SK-N-SH (cell line): ENCODE measurements at regions not wholly inside any gene's neighbourhood (a gene's known extent, or its start where the extent isn't known, plus 50 kb on each side); places are given as distances from the start of the nearest gene placed in this dataset.

Experiments
- CTCF ChIA-PET: fragments of 300-600, 350-600 bp; formaldehyde crosslinking; extraction: SDS; loops from one replicate; lab custom pipeline; 2021; lab: Yijun Ruan, JAX
- POLR2A ChIA-PET: fragments of 350-600 bp; sonication (Branson Sonifier 250); formaldehyde crosslinking; extraction: SDS; loops from one replicate; lab custom pipeline; 2020; ENCODE audit warnings: antibody characterized with exemption, inconsistent platforms; lab: Yijun Ruan, JAX
- DNase-seq: peaks from one replicate; pipeline ENCODE4 v3.0.0; 2012
- H2AFZ ChIP-seq: fragments of 200-600 bp; sonication (generic); 2 replicates; pipeline ENCODE4 v1.8.1; 2016; ENCODE audit warnings: antibody characterized with exemption, mild to moderate bottlenecking, low read depth
- H3F3A ChIP-seq: fragments of 200-600 bp; sonication (generic); replicated peaks from 2 replicates; pipeline ENCODE3; 2016; ENCODE audit warnings: antibody characterized with exemption, mild to moderate bottlenecking; ENCODE audit not compliant: insufficient read depth
- H3K27ac ChIP-seq, 2 experiments: fragments of 200-500 bp in 1 of 2; fragments of 200-600 bp in 1 of 2; sonication (Bioruptor generic) in 1 of 2; sonication (generic), shearing (Covaris generic) in 1 of 2; 2 replicates each; pipeline versions ENCODE4 v1.5.1 to v1.6.1; 2014 to 2016; ENCODE audit warnings: low read depth in 2 of 2, inconsistent platforms in 1 of 2, low read length in 1 of 2, mild to moderate bottlenecking in 1 of 2, mixed read lengths in 1 of 2
- H3K27me3 ChIP-seq: fragments of 200-600 bp; sonication (generic), shearing (Covaris generic); 2 replicates; pipeline ENCODE4 v1.6.1; 2016; ENCODE audit warnings: mixed run types; ENCODE audit not compliant: insufficient read depth
- H3K36me3 ChIP-seq, 2 experiments: fragments of 200-500 bp in 1 of 2; fragments of 200-600 bp in 1 of 2; sonication (Bioruptor generic) in 1 of 2; sonication (generic) in 1 of 2; replicated peaks in 1 of 2; 2 replicates each; pipeline versions ENCODE3 to v1.5.1; 2014 to 2016; ENCODE audit warnings: low read length in 1 of 2, mild to moderate bottlenecking in 1 of 2; ENCODE audit not compliant: insufficient read depth in 2 of 2, control insufficient read depth in 1 of 2
- H3K4me1 ChIP-seq, 2 experiments: fragments of 200-500 bp in 1 of 2; fragments of 200-600 bp in 1 of 2; sonication (Bioruptor generic) in 1 of 2; sonication (generic), shearing (Covaris generic) in 1 of 2; 2 replicates each; pipeline versions ENCODE4 v1.5.1 to v1.6.1; 2014 to 2016; ENCODE audit warnings: low read depth in 1 of 2, low read length in 1 of 2, mixed run types in 1 of 2; ENCODE audit not compliant: insufficient read depth in 2 of 2, control insufficient read depth in 1 of 2
- H3K4me2 ChIP-seq: fragments of 200-600 bp; sonication (generic), shearing (Covaris generic); 2 replicates; pipeline ENCODE4 v1.6.1; 2017; ENCODE audit warnings: mixed run types
- H3K4me3 ChIP-seq, 2 experiments: fragments of 200-500 bp in 1 of 2; fragments of 200-600 bp in 1 of 2; sonication (Bioruptor generic) in 1 of 2; sonication (generic), shearing (Covaris generic) in 1 of 2; 2 replicates each; pipeline versions ENCODE4 v1.5.1 to v1.8.1; 2014 to 2016; ENCODE audit warnings: low read depth in 2 of 2, inconsistent platforms in 1 of 2, low read length in 1 of 2, mild to moderate bottlenecking in 1 of 2, mixed read lengths in 1 of 2, moderate library complexity in 1 of 2
- H3K79me2 ChIP-seq: fragments of 200-600 bp; sonication (generic); 2 replicates; pipeline ENCODE4 v1.8.1; 2017; ENCODE audit warnings: mild to moderate bottlenecking; ENCODE audit not compliant: insufficient read depth
- H3K9ac ChIP-seq: fragments of 200-600 bp; sonication (generic); 2 replicates; pipeline ENCODE4 v1.6.1; 2017; ENCODE audit warnings: mixed run types
- H3K9me2 ChIP-seq: fragments of 200-600 bp; sonication (generic); 2 replicates; pipeline ENCODE4 v1.6.1; 2017; ENCODE audit warnings: mixed run types
- H3K9me3 ChIP-seq: fragments of 200-600 bp; sonication (generic); 2 replicates; pipeline ENCODE4 v1.6.1; 2017; ENCODE audit warnings: mixed run types, mild to moderate bottlenecking, moderate library complexity
- H4K20me1 ChIP-seq: fragments of 200-600 bp; sonication (generic); 2 replicates; pipeline ENCODE4 v1.6.1; 2017; ENCODE audit warnings: mild to moderate bottlenecking, mixed run types; ENCODE audit not compliant: insufficient read depth
- CTCF ChIP-seq: fragments of 200-600 bp; sonication (generic); IDR thresholded peaks from 2 replicates; pipeline ENCODE4 v1.6.1; 2017; ENCODE audit warnings: antibody characterized with exemption, mild to moderate bottlenecking, moderate library complexity
- EP300 ChIP-seq, 2 experiments: IDR thresholded peaks; 2 replicates each; pipeline versions ENCODE4 v1.4.0 to v1.6.1; 2012; ENCODE audit warnings: borderline replicate concordance in 1 of 2, low read depth in 1 of 2, low read length in 1 of 2
- FOXM1 ChIP-seq: IDR thresholded peaks from 2 replicates; pipeline ENCODE4 v1.4.0; 2012; ENCODE audit warnings: low read depth, mild to moderate bottlenecking
- GABPA ChIP-seq: IDR thresholded peaks from 2 replicates; pipeline ENCODE4 v1.4.0; 2012; ENCODE audit warnings: low read depth, mild to moderate bottlenecking
- GATA2 ChIP-seq: sonication (generic); formaldehyde crosslinking; IDR thresholded peaks from 2 replicates; pipeline ENCODE4 v1.5.0; 2020; ENCODE audit warnings: mild to moderate bottlenecking, missing genetic modification reagents
- JUND ChIP-seq: IDR thresholded peaks from 2 replicates; pipeline ENCODE4 v1.4.0; 2012
- NRF1 ChIP-seq: IDR thresholded peaks from 2 replicates; pipeline ENCODE4 v1.6.1; 2012; ENCODE audit warnings: low read depth, mild to moderate bottlenecking, low read length
- RXRA ChIP-seq: IDR thresholded peaks from 2 replicates; pipeline ENCODE4 v1.4.0; 2012; ENCODE audit warnings: low read depth, mild to moderate bottlenecking, borderline replicate concordance
- SIN3A ChIP-seq: IDR thresholded peaks from 2 replicates; pipeline ENCODE4 v1.6.1; 2012; ENCODE audit warnings: low read depth, mild to moderate bottlenecking, low read length, moderate library complexity, borderline replicate concordance
- TAF1 ChIP-seq: IDR thresholded peaks from 2 replicates; pipeline ENCODE4 v1.6.1; 2012; ENCODE audit warnings: low read depth, mild to moderate bottlenecking, low read length, moderate library complexity, borderline replicate concordance
- TEAD4 ChIP-seq: IDR thresholded peaks from 2 replicates; pipeline ENCODE4 v1.4.0; 2012; ENCODE audit warnings: mild to moderate bottlenecking, borderline replicate concordance; ENCODE audit not compliant: insufficient read depth
- WGBS: methylation state at CpG from one replicate; pipeline ENCODE4 v1.1.6; 2017; ENCODE audit warnings: low lambda C conversion rate; 5-methylcytosine and 5-hydroxymethylcytosine counted together
- TF ChIP-seq, protein P1 (sequence below): IDR thresholded peaks from 2 replicates; pipeline ENCODE4; 2012
- TF ChIP-seq, protein P2 (sequence below): IDR thresholded peaks from 2 replicates; pipeline ENCODE4 v1.6.1; 2012; ENCODE audit warnings: mild to moderate bottlenecking, low read depth, low read length, moderate library complexity

GRCh38 chr11:33500332-33500731 is 200.3 kb downstream of the C11orf91 start:
- H3K36me3 ChIP-seq = no peaks in the 10 kb centered on the region
- H2AFZ ChIP-seq = no peak overlapping the region
- ChIA-PET POLR2A (no interaction called here), CTCF (no interaction called here)
- TF ChIP-seq FOXM1 = no peak
- no peak for TF ChIP-seq GATA2 (CRISPR knock-in tag)
- TF ChIP-seq JUND = no peak
- no peak for TF ChIP-seq TAF1
- no peak for TF ChIP-seq EP300 (IDR thresholded peaks at IDR 0.05; ENCODE audit: borderline replicate concordance in 1 of 2, low read depth in 1 of 2, low read length in 1 of 2)
- no peak for TF ChIP-seq TEAD4
- TF ChIP-seq SIN3A = no peak
- TF ChIP-seq, protein P1, sequence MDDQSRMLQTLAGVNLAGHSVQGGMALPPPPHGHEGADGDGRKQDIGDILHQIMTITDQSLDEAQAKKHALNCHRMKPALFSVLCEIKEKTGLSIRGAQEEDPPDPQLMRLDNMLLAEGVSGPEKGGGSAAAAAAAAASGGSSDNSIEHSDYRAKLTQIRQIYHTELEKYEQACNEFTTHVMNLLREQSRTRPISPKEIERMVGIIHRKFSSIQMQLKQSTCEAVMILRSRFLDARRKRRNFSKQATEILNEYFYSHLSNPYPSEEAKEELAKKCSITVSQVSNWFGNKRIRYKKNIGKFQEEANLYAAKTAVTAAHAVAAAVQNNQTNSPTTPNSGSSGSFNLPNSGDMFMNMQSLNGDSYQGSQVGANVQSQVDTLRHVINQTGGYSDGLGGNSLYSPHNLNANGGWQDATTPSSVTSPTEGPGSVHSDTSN = no peak
- TF ChIP-seq GABPA = no peak
- no peak for TF ChIP-seq NRF1
- TF ChIP-seq, protein P2, sequence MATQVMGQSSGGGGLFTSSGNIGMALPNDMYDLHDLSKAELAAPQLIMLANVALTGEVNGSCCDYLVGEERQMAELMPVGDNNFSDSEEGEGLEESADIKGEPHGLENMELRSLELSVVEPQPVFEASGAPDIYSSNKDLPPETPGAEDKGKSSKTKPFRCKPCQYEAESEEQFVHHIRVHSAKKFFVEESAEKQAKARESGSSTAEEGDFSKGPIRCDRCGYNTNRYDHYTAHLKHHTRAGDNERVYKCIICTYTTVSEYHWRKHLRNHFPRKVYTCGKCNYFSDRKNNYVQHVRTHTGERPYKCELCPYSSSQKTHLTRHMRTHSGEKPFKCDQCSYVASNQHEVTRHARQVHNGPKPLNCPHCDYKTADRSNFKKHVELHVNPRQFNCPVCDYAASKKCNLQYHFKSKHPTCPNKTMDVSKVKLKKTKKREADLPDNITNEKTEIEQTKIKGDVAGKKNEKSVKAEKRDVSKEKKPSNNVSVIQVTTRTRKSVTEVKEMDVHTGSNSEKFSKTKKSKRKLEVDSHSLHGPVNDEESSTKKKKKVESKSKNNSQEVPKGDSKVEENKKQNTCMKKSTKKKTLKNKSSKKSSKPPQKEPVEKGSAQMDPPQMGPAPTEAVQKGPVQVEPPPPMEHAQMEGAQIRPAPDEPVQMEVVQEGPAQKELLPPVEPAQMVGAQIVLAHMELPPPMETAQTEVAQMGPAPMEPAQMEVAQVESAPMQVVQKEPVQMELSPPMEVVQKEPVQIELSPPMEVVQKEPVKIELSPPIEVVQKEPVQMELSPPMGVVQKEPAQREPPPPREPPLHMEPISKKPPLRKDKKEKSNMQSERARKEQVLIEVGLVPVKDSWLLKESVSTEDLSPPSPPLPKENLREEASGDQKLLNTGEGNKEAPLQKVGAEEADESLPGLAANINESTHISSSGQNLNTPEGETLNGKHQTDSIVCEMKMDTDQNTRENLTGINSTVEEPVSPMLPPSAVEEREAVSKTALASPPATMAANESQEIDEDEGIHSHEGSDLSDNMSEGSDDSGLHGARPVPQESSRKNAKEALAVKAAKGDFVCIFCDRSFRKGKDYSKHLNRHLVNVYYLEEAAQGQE = no peak
- TF ChIP-seq RXRA = no peak
- TF ChIP-seq CTCF = no peak
- H3K27me3 ChIP-seq = no peaks in the 10 kb centered on the region
- peaks cover 100% of the 10 kb centered on the region for H3K79me2 ChIP-seq
- WGBS = 85% methylated on average over 1 of the region's 1 CpG
- no peak overlapping the region for H3K4me3 ChIP-seq
- no peak for DNase-seq
- no peaks in the 10 kb centered on the region for H3K9me3 ChIP-seq
- no peaks in the 10 kb centered on the region for H3K9me2 ChIP-seq
- H3F3A ChIP-seq = peaks cover 16% of the 10 kb centered on the region
- H3K9ac ChIP-seq = no peak overlapping the region
- peaks cover 96% of the 10 kb centered on the region for H4K20me1 ChIP-seq
- H3K27ac ChIP-seq = no peak overlapping the region
- no peaks in the 10 kb centered on the region for H3K4me1 ChIP-seq
- H3K4me2 ChIP-seq = no peak overlapping the region
